Inflammatory macrophage treated with lipopolysaccharide for 1 hour (primary cell): ENCODE measurements at regions not wholly inside any gene's neighbourhood (a gene's known extent, or its start where the extent isn't known, plus 50 kb on each side); places are given as distances from the start of the nearest gene placed in this dataset.

Experiments
- DNase-seq, 2 donors: peaks; one replicate each; pipeline ENCODE4 v3.0.0-alpha.2; 2020 to 2022

GRCh38 chr21:43301409-43302061 lies 125.4 kb downstream of the SIK1 start:
- no peak for DNase-seq

DNA sequence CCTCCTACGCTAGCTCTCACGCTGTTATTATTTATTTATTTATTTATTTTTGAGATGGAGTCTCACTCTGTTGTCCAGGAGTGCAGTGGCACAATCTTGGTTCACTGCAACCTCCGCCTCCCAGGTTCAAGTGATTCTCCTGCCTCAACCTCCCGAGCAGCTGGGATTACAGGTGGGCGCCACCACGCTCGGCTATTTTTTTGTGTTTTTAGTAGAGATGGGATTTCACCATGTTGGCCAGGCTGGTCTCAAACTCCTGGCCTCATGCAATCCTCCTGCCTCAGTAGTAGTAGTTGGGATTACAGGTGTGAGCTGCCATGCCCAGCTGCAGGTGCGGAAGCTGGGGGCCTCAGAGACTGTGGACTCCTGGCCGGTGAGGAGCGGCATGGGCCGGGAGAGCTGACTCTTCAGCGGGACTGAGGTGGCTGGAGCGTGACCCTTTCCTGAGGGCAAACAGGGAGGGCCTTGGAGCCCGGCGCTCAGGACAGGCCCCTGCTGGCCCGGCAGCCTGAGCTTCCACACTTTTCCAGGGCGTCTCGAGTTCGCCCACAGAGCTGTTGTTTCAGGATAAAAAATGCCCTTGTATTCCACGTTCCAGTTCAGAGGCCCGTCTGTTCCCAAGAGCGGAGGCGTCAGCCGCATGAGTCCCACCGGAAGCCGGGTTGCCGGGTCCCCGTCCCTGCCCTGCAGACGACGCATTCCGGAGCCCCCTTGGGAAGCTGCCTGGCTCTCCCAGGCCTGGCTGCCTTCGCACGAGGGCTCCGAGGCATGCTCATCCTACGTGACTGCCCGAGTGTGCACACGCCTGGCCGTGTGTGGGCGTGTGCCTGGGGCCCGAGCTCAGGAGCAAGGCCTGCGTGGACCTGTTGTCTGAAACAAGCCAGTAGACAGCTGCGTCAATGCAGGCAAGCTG lies 126.2 kb downstream of the SIK1 start:
- no peak for DNase-seq

DNA sequence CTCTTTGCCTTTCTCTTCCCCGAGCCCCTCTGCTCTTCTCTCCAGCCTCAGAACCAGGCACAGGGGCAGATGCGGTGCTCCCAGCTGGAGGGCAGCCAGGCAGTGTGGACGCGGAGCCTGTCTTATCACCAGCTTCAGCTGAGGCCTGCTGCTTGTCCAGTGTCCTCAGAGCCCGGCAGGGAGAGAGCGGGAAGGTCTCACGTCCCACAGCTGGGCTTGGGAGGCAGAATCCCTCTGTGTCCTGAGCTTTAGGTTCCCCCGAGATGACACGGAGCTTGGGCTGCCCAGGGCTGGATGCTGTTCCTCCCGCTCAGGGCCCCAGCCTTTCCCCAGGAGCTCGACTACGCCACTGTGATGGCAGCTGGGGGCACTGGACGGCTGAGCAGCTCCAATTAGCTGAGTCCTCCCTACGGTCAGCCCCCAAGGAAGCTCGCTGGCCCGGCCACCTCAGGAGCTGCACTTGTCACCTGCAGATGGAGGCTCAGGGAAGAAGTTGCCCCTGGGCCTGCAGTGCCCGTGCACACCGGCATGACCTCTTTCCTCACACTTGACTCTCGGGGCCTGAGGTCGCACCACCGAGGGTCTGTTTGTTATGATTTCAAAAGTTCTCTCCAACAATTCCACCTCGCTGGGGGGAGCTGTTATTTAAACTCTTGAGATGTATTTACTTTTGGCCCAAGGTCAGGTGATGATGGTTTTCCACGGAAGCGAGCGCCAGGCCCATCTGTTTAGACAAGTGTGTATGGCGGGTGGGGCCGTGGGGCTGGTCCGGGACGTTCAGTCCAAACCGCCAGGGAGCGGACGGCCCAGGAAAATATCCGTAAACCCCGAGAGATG lies 127.3 kb downstream of the SIK1 start:
- DNase-seq = no peak

GRCh38 chr21:43298546-43299440 lies 128.1 kb downstream of the SIK1 start:
- no peak for DNase-seq

- DNase-seq = no peak
Measured at GRCh38 chr21:43297989-43298388, 128.9 kb downstream of the SIK1 start.

GRCh38 chr21:43297391-43297981 lies 128.7 kb downstream of the CRYAA start:
- DNase-seq = no peak

DNA sequence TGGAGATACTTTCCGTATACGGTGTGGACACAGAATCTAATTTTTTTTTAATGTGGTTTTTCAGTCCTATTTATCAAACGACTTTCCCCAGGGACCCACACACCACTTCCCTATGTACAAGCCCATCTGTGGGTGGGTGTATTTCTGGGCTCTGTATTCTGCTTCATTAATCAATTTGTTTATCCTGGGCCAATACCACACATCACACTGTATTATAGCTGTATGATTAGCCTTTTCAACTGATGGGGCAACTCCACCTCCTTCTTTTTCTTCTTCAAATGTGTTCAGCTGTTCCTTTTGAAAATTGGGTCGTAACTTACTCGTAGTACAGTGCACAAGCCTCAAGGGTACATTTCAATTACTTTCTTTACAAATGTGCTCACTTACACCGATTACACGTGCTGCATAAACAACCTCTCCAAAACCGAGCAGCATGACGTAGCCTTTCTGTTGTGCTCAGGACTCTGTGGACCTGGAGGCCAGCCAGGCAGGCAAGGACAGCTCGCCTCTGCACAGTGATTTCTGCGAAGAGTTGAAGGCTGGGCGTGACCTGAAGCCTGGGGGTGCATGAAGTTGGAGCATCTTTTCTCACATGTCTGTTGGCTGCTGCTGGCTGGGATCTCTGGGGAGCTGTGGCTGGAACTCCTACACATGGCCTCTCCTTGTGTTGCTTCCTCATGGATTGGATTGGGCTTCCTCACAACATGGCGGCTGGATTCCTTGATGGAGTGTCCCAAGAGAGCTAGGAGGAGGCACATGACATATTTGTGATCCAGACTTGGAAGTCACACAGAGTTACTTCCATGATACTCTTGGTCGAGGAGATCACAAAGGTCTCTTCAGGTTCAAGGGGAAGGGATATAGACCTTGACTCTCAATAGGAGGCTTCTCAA lies 126.5 kb downstream of the CRYAA start:
- no peak for DNase-seq

DNA sequence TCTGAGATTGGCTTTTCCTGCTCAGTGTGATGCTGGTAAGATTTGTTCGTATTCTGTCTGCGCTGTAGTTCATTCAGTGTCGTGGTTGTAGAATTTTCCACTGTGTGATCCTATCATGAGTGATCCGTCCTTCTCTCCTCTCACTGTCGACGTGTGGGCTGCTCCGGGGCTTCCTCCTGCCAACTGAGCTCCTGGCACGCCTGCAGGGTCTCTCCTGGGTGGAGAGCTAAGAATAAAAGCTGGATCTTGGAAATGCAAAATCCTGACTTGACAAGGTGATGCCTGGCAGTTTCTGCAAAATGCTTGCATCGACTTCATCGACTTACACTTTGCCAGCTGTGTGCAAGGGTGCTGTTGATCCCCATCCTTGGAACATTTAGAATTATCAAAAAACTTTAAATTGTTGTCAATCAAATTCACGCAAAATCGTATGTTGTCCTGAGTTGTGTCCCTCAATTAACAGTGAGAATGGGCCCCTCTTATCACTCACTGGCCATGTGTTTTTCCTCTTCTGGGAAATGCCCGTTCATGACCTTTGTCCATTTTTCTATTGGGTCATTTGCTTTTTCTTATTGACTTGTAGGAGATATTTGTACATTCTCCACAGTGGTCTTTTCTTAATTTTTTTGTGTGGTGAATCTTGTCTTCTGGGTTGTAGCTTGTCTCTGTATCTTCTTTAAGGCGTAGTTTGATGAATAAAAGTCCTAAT lies 125.5 kb downstream of the CRYAA start:
- no peak for DNase-seq

GRCh38 chr21:43292866-43293142 lies 124.0 kb downstream of the CRYAA start:
- no peak for DNase-seq

DNA sequence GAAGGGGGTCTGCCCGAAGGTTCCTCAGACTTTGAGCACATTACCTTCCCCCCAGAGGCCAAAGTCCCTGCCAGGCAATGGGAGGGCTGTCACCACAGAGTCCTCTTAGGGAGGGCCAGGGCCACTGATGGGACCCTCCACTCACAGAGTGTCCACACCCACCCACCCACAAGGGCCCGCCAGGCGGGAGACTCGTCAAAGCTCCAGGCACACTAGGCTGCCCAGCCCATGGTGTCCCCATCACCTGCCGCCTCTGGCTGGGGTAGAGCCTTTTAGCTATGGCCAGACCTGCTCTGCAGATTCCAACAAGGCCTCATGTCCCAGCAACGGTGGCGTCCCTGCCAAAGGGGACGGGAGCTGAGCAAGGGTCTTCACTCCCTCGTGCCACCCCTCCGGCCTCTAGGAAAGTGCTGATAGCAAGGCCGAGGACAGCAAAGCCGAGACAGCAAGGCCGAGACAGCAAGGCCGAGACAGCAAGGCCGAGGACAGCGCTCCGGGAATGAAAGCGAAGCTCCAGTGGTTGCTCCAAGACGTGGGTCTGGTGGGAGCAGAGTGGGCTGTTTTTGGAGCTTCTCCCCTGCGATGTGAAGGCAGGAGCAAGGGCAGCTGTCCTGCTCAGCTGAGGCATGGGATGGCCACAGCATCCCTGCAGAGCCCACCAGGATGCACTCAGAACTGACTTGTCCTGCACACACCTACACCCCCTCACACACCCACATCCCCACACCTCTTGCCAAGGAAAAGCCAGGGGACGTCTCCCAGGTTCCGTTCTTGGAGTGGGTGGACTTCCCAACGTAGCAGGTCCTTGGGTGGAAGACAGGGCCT lies 123.4 kb downstream of the CRYAA start:
- DNase-seq = no peak

- DNase-seq = no peak
Measured at GRCh38 chr21:43291347-43291950, 122.6 kb downstream of the CRYAA start.

DNA sequence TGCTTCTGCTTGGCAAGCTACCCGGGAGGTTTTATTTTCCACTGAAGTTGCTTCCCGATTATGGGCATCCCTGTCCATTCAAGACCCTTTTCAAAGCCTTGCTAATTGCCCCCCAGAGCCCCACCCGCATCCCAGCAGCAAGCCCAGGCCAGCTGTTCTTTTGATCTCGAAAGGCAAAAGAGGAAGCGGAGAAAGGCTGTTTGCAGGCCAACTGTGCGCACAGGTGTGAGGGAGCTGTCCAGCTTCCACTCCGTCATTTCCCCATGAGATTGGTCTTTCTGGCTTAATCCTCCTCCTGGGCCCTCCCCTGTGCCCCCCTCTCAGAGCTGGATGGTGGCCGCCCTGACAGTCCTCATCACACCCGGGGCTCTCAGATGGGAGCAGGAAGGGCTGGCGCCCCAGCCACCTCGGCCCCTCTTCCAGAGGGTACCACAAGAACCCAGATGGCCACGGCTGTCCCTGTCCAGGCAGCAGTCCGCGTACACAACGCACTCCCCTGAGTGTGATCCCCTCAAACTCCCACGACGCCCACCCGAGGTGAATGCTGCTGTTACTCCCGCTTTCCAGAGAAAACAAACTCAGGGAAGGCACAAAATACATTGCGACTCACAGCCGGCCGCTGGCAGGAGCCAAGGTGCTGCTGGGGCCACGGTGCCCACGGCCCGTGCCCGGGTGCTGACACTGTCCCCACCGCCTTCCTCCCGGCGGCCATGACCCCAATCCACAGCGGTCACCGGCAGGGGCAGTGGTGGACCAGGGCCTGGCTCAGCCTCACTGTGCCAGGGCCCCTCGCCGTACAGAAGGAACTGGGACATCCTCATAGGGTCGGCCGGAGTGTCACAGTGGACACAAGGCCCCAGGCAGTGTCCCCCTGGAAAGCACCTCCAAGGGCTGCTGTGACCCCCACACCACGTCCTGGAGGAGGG lies 121.9 kb downstream of the CRYAA start:
- no peak for DNase-seq

GRCh38 chr21:43289966-43290365 lies 121.2 kb downstream of the CRYAA start:
- DNase-seq = no peak

DNA sequence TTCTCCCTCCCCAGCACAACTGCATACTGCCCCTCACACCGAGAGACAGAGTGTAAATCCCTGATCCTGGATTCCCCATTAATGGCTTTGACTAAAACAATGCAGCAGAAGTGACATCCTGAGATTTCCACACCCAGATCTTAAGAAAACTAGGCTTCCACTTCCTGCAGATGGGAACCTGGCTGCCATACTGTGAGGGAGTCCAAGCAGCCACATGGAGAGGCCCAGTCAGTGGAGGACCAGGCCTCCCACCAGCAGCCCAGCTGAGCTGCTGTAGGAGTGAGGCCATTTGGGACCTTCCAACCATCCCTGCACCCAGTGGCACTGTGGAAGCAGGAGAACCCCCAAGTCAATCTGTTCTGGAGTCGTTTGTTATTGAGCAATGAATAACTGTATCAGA lies 120.6 kb downstream of the CRYAA start:
- DNase-seq = no peak

DNA sequence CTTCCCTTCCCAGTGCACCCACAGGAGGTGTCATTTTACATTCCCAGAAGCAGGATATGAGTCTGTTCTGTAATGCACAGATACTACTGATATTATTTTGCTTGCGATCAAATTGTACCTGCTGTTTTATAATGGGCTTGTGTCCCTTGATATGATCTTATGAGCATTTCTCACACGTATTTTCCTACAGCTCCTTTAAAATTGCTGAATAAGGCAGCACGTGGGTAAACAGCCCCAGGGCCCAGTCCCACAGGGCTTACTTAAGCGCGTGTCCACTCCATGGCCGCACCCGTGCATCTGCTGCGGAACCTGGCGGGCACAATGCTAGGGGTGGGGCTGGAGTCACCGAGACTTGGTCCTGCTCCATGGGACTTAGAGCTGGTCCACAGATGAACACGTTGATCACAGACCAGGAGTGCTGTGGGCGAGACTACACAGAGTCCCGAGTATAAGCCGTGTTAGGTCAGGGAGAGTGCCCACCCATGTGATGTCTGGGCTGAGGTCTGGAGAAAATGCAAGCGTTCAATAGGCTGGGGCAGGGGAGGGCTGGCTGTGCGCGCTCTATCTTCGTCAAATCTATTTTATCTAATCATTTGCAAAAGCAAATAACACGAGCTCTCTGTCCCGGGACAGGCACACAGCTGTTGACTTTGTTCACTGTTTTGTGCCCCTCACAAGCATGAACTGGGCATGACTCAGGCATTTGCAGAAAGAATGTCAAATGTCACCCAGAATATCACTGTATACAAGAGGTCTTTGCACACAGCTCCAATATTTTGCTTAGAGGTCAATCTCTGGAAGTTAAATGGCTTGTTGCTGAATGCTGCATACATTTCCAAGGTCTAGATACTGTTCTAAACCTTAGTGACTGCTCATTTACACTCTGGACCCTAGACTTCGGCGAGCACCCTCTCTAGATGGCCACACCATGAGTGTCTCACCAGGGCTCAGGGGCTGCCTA lies 119.3 kb downstream of the CRYAA start:
- no peak for DNase-seq

DNA sequence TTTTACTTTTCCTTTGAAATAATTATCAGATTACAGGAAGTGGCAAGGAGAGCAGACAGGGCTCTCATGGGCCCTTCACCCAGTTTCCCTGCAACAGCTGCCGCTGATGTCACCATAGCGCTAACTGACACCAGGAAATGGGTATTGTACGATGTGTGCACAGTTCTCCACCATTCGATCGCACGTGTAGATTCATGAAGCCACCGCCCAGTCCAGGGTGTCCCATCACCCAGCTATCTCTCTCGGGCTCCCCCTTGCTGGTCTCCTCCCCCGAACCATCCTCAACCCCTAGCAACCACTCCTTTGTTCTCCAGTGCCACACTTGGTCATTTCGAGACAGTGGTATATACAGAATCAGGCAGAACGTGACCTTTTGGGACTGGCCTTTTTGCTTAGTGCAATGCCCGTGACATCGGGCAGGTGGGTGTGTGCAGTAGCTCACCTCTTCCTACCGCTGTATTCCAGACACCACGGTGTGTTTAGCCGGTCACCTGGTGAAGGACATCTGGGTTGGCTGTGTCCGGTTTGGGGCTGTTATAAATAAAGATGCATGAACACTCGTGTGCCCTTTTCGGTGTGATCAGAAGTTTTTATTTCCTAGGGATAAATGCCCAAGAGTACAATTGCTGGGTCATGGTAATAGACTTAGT lies 118.4 kb downstream of the CRYAA start:
- no peak for DNase-seq
